Heart left ventricle (tissue), 16 donors: ENCODE measurements at regions not wholly inside any gene's neighbourhood (a gene's known extent, or its start where the extent isn't known, plus 50 kb on each side); places are given as distances from the start of the nearest gene placed in this dataset.

Source experiments
- ATAC-seq, 4 donors: fragments of 200-7000 bp; cut with Tn5 transposase; one replicate each; pipeline ENCODE4 v1.9.1; 2020 to 2022; ENCODE audit warnings: moderate library complexity in 4 of 4, mild to moderate bottlenecking in 3 of 4, moderate number of reproducible peaks in 1 of 4
- DNase-seq, 5 donors: peaks; one replicate each; pipeline ENCODE4 v3.0.0-alpha.2; 2020
- H3K27ac ChIP-seq, 12 donors: fragments of 200-600 bp; sonication (generic) in 4 of 12; one replicate each; pipeline versions ENCODE4 v1.5.0 to v1.8.0; 2016 to 2022; ENCODE audit warnings: mild to moderate bottlenecking in 2 of 12
- H3K27me3 ChIP-seq, 9 donors: fragments of 200-600 bp; sonication (generic) in 2 of 9; one replicate each; pipeline versions ENCODE4 v1.5.1 to v1.8.0; 2016 to 2022; ENCODE audit warnings: mild to moderate bottlenecking in 3 of 9
- H3K36me3 ChIP-seq, 9 donors: fragments of 200-600 bp; sonication (generic) in 2 of 9; one replicate each; pipeline versions ENCODE4 v1.5.0 to v1.8.0; 2018 to 2022; ENCODE audit warnings: mild to moderate bottlenecking in 2 of 9
- H3K4me1 ChIP-seq, 12 donors: fragments of 200-600 bp; sonication (generic) in 4 of 12; one replicate each; pipeline versions ENCODE4 v1.5.0 to v1.8.0; 2016 to 2022; ENCODE audit warnings: mild to moderate bottlenecking in 3 of 12
- H3K4me3 ChIP-seq, 12 donors: fragments of 200-600 bp; sonication (generic) in 4 of 12; one replicate each; pipeline versions ENCODE4 v1.5.0 to v1.8.0; 2017 to 2022; ENCODE audit warnings: mild to moderate bottlenecking in 9 of 12, moderate library complexity in 4 of 12
- H3K9me3 ChIP-seq, 12 donors: fragments of 200-600 bp; sonication (generic) in 4 of 12; one replicate each; pipeline versions ENCODE4 v1.5.0 to v1.8.0; 2016 to 2022; ENCODE audit warnings: mild to moderate bottlenecking in 1 of 12
- POLR2A ChIP-seq, 2 donors: fragments of 450-650 bp; IDR thresholded peaks; one replicate each; pipeline ENCODE4 v1.6.1; 2017; ENCODE audit warnings: antibody characterized with exemption in 2 of 2, mild to moderate bottlenecking in 2 of 2, moderate library complexity in 2 of 2
- WGBS, 4 donors: extraction: QIAGEN DNeasy Blood & Tissue Kit in 2 of 4; methylation state at CpG; one replicate each; pipeline versions ENCODE4 v1.1.5 to v1.1.7; 2013 to 2018; 5-methylcytosine and 5-hydroxymethylcytosine counted together
- intact Hi-C, 10 donors: fragments of 100-400 bp; cut with DNase I; formaldehyde crosslinking; loops; one replicate each; pipeline versions ENCODE4 v1.11.1 to v1.14.2; 2022
- TF ChIP-seq, protein P1 (sequence below), 12 donors: fragments of 200-600 bp; sonication (generic) in 4 of 12; IDR thresholded peaks; one replicate each; pipeline versions ENCODE4 v1.5.0 to v1.8.0; 2018 to 2022; ENCODE audit warnings: antibody characterized with exemption in 12 of 12, mild to moderate bottlenecking in 5 of 12
- donor health status: ischemic (EF 13 %, LVEDD 7.1; RV severe dilation, severe dysfunction).
- donor health status: healthy with polysubstance abuse.
- donor health status: DM: no; HTN: yes; CAD: no.
- donor health status: DM: no; HTN: no; CAD: no.
- donor health status: ischemic (EF 25% LVEDD 6.9; RV normal size, moderate dysfunction).
- donor health status: ischemic (EF 25% LVEDD 5.7; RV mildly dilated, moderate dysfunction).
- donor health status: healthy.
- donor health status: DM: yes; HTN: yes; CAD: no.
- donor health status: ischemic (EF 35%, LVEDD 5.7; RV mildly dilated, moderate dysfunction).
- donor health status: nonischemic (EF 11% LVEDD 7.7; RV severe dilation, severe dysfunction).
- donor health status: DM: yes; HTN: yes; CAD: no.
- donor health status: PGD.
- donor health status: ischemic (EF 29% LVEDD 5.4; RV normal size, mild dysfunction).
- donor health status: nonischemic (EF 23%, LVEDD 6.1; RV moderate dilation, normal function).

DNA sequence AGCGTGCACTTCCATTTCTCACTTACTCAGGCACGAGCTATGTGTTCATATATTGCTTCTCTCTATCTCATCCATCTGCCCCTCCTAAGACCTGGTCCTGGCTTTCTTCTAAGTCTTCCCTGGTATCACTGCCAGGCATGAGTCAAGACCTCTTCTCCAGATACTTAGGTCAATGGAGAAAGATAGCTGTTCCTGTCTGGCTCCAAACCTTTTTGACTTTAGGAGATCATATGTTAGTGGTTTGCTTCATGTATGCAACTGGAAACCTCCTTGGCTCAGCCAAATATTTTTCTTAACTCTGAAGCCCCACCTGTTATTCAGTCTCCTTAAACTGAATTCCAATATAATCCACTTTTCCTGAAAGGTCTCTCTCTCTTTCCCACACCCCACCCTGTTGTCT is 211.6 kb upstream of the PTBP2 start:
- intact Hi-C loops: no loop called here
- Histone ChIP-seq H3K4me1 (no peaks in the 10 kb centered on the region), H3K4me3 (no peak overlapping the region), H3K36me3 (no peaks in the 10 kb centered on the region), H3K9me3 (no peaks in the 10 kb centered on the region), H3K27me3 (peaks cover 0 to 4% (median 0%) of the 10 kb centered on the region in 9 donors), H3K27ac (no peak overlapping the region)
- DNase-seq: no peak
- TF ChIP-seq, protein P1, sequence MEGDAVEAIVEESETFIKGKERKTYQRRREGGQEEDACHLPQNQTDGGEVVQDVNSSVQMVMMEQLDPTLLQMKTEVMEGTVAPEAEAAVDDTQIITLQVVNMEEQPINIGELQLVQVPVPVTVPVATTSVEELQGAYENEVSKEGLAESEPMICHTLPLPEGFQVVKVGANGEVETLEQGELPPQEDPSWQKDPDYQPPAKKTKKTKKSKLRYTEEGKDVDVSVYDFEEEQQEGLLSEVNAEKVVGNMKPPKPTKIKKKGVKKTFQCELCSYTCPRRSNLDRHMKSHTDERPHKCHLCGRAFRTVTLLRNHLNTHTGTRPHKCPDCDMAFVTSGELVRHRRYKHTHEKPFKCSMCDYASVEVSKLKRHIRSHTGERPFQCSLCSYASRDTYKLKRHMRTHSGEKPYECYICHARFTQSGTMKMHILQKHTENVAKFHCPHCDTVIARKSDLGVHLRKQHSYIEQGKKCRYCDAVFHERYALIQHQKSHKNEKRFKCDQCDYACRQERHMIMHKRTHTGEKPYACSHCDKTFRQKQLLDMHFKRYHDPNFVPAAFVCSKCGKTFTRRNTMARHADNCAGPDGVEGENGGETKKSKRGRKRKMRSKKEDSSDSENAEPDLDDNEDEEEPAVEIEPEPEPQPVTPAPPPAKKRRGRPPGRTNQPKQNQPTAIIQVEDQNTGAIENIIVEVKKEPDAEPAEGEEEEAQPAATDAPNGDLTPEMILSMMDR (IDR thresholded peaks at IDR 0.05): no peak
- no peak for TF ChIP-seq POLR2A (IDR thresholded peaks at IDR 0.05)
- no peak for ATAC-seq
- WGBS, 4 donors: 70 to 93% (median 81%) methylated on average over 2 of the region's 2 CpGs

DNA sequence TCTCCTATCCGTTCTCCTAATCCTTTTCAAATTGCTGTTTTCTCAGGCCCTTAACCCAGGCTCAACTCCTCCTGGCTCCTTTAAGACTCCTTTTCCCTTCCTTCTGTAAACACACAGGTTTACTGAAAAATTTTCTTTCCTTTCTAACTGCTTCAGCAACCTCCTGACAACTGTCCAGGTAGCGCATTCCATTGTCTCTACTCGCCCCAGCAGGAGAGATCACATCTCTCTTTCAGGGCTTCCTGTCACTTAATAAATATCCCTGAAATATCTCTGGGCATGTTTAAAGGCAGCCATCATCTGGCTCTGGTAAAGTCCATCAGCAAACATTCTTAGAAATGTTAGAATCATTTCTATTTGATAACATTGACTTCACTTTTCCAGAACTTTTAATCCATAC is 211.2 kb upstream of the PTBP2 start:
- H3K9me3 ChIP-seq: no peaks in the 10 kb centered on the region
- 63 to 76% (median 66%) methylated on average over 3 of the region's 3 CpGs for WGBS, 4 donors
- no peak overlapping the region for H3K4me3 ChIP-seq
- no peak for ATAC-seq
- no peak for TF ChIP-seq POLR2A (IDR thresholded peaks at IDR 0.05)
- TF ChIP-seq, protein P1 (IDR thresholded peaks at IDR 0.05): no peak
- H3K27ac ChIP-seq: no peak overlapping the region
- no peaks in the 10 kb centered on the region for H3K36me3 ChIP-seq
- H3K27me3 ChIP-seq: peaks cover 0 to 4% (median 0%) of the 10 kb centered on the region in 9 donors
- no peak for DNase-seq
- intact Hi-C loops: no loop called here
- H3K4me1 ChIP-seq: no peaks in the 10 kb centered on the region

DNA sequence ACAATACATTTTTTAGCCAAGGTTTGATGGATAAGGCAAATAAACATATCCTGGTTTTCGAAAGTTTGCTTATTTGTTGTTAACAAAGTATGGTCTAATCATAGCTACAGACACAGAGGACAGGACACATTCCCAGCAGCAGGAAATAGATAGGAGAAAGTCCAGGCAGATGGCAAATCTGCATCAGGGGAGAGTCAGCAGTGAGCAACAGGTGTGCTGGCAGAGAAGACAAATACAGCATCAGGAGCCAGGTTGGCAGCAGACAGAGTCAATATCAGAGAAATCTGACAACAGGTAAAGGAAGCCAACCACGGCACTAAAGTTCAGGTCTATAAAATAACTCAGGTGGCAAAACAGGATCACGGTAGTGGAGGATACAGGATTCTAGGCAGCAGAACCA is 210.7 kb upstream of the PTBP2 start:
- intact Hi-C loops: no loop called here
- DNase-seq: no peak
- H3K4me3 ChIP-seq: no peak overlapping the region
- no peaks in the 10 kb centered on the region for H3K9me3 ChIP-seq
- 73 to 86% (median 81%) methylated on average over 3 of the region's 3 CpGs for WGBS, 4 donors
- H3K27me3 ChIP-seq: peaks cover 0 to 4% (median 0%) of the 10 kb centered on the region in 9 donors
- ATAC-seq: no peak
- H3K4me1 ChIP-seq: no peaks in the 10 kb centered on the region
- H3K27ac ChIP-seq: no peak overlapping the region
- TF ChIP-seq, protein P1 (IDR thresholded peaks at IDR 0.05): no peak
- no peak for TF ChIP-seq POLR2A (IDR thresholded peaks at IDR 0.05)
- no peaks in the 10 kb centered on the region for H3K36me3 ChIP-seq

DNA sequence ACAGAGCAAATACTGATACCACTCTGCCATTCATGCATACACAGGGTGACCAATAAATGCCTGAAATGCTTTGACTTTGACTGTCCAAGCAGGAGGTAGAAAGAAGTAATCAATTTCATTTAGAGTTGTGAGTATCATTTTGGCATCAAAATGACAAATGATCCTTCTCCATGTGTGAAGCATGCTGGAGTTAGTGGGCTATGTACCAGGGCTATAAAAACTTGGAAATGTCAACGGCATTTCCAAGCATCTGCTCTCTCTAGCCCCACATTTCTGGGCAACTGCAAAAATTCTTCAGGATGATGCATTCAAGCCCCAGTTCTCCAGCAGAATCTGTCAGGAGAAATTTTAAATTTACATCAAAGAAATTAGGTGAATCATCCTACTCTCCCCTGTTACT is 208.4 kb upstream of the PTBP2 start:
- no peak overlapping the region for H3K27ac ChIP-seq
- TF ChIP-seq, protein P1 (IDR thresholded peaks at IDR 0.05): no peak
- no peak for TF ChIP-seq POLR2A (IDR thresholded peaks at IDR 0.05)
- H3K4me3 ChIP-seq: no peak overlapping the region
- ATAC-seq (no peak), DNase-seq (no peak)
- H3K36me3 ChIP-seq: no peaks in the 10 kb centered on the region
- H3K27me3 ChIP-seq: no peaks in the 10 kb centered on the region
- H3K4me1 ChIP-seq: no peaks in the 10 kb centered on the region
- no peaks in the 10 kb centered on the region for H3K9me3 ChIP-seq
- 60 to 79% (median 77%) methylated on average over 1 of the region's 1 CpG for WGBS, 4 donors
- intact Hi-C loops: no loop called here
